ENCODE measurements at regions not wholly inside any gene's neighbourhood (a gene's known extent, or its start where the extent isn't known, plus 50 kb on each side); places are given as distances from the start of the nearest gene placed in this dataset.
"Not testable (repeated sequence)": the region's sequence is repeated elsewhere in the genome, so short reads cannot be mapped to it uniquely, and the experiment has no call there.

DNA sequence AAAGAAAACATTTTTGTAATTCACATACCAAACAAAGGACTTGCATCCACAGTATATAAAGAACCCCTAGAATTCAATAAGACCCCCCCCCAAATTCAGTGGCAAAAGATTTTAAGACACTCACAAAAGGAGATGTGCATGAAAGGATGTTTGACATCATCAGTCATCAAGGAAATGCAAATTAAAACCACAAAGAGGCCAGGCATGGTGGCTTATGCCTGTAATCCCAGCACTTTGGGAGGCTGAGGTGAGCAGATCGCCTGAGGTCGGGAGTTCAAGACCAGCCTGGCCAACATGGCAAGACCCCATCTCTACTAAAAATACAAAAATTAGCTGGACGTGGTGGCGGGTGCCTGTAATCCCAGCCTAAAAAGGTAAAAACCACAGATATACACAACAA is 61.3 kb downstream of the AIPL1 start:
- H3K4me3 ChIP-seq (ENCODE audit: insufficient read depth, low read depth, low read length); H3K56ac ChIP-seq (ENCODE audit: extremely low read depth, insufficient read depth, low read length); H3K9me3 ChIP-seq (ENCODE audit: control insufficient read depth, insufficient read depth, low read length); H3K9ac ChIP-seq (ENCODE audit: low read depth, low read length); H2AFZ ChIP-seq (replicated peaks; ENCODE audit: low read length, poor library complexity); H3K36me3 ChIP-seq (ENCODE audit: control insufficient read depth, insufficient read depth, low read length); H4K20me1 ChIP-seq (ENCODE audit: insufficient read depth, low read length); H4K91ac ChIP-seq (ENCODE audit: insufficient read depth, low read depth, low read length); intact Hi-C loops (cut with micrococcal nuclease); H3K14ac ChIP-seq (replicated peaks; ENCODE audit: low read depth, low read length); H2AK5ac ChIP-seq (ENCODE audit: low read depth, low read length); in situ Hi-C loops (cut with MboI; ENCODE audit: low sequenced_read_pairs); H2AK9ac ChIP-seq (replicated peaks; ENCODE audit: low read depth, low read length, poor library complexity); BruUV-seq (replicated peaks); H4K8ac ChIP-seq (ENCODE audit: low read depth in 2 of 2, low read length in 2 of 2); H3K79me1 ChIP-seq (ENCODE audit: low read depth in 1 of 2, low read length in 2 of 2); CTCF ChIA-PET; H3K4ac ChIP-seq (ENCODE audit: low read depth, low read length); POLR2A ChIA-PET (ENCODE audit: unreplicated experiment); H3K27ac ChIP-seq (ENCODE audit: insufficient read depth, low read length); H3K4me1 ChIP-seq (ENCODE audit: control insufficient read depth, insufficient read depth, low read length); H4K5ac ChIP-seq (ENCODE audit: low read depth, low read length); H3K27me3 ChIP-seq (ENCODE audit: control insufficient read depth, insufficient read depth, low read length); H2BK20ac ChIP-seq (ENCODE audit: low read depth, low read length); H2BK120ac ChIP-seq (ENCODE audit: low read depth, low read length); dilution Hi-C loops (cut with HindIII; ENCODE audit: low sequenced_read_pairs, unreplicated experiment); H3K18ac ChIP-seq (ENCODE audit: low read depth, low read length); ATAC-seq (ENCODE audit: low read depth); DNase-seq; H2BK5ac ChIP-seq (ENCODE audit: low read depth, low read length, poor library complexity, severe bottlenecking); H3K4me2 ChIP-seq (ENCODE audit: low read depth, low read length); H3K9me1 ChIP-seq (ENCODE audit: insufficient read depth, low read length); H3K23ac ChIP-seq (ENCODE audit: low read depth, low read length); H2BK15ac ChIP-seq (ENCODE audit: low read depth, low read length): not testable (repeated sequence)
- WGBS, 2 experiments (ENCODE audit: extremely low coverage in 2 of 2, insufficient read length in 1 of 2): no CpG with 5 or more reads among the region's 4 CpGs

All from IMR-90 (cell line).